ENCODE measurements at regions not wholly inside any gene's neighbourhood (a gene's known extent, or its start where the extent isn't known, plus 50 kb on each side); places are given as distances from the start of the nearest gene placed in this dataset.

DNA sequence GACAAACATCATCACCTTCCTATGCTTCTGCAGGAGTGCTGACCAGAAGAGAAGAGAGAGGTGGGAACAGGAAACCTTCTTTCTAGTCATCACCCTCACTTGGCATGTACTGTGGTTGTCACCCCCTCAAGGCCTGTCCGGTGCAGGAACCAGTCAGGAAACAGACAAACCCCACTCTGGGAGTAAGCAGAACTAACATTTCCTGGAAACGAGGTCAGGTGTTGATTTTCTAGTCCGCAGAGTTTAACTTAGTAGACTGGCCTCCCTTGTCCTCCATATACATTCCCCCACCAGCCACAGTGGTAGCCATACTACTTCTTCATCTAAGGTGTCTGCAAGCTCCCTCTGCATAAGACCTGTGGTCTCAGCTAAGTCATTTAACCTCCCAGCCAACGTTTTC is 80.7 kb upstream of the NCAM1 start:
- BruUV-seq (replicated peaks): no TSS peak
- H3K4me3 ChIP-seq (replicated peaks in 1 of 3; ENCODE audit: insufficient read depth in 1 of 3, low read depth in 2 of 3, low read length in 3 of 3): no peak overlapping the region
- intact Hi-C loops (cut with micrococcal nuclease; ENCODE audit: unreplicated experiment) (no loop called here), in situ Hi-C loops (cut with HindIII; ENCODE audit: extremely low pct_ligation_motif_present, low pct_unique_long_range_greater_than_20kb) (no loop called here)
- H3K4me2 ChIP-seq (ENCODE audit: low read depth, low read length): no peak overlapping the region
- ATAC-seq: no peak
- no peaks in the 10 kb centered on the region for H3K9me3 ChIP-seq (ENCODE audit: low read length)
- no peak for DNase-seq (ENCODE audit: low spot score)
- ChIA-PET CTCF (ENCODE audit: low intra/inter-chr PET ratio, low total read pairs) (no interaction called here), POLR2A (no interaction called here)
- no peak overlapping the region for H3K27ac ChIP-seq (ENCODE audit: extremely low read length, insufficient read depth, low read length)
- no peaks in the 10 kb centered on the region for H3K79me2 ChIP-seq (ENCODE audit: insufficient read depth, low read length)
- no peaks in the 10 kb centered on the region for H3K4me1 ChIP-seq (ENCODE audit: insufficient read depth, low read length)
- FAIRE-seq: no peak
- no peak overlapping the region for H3K9ac ChIP-seq (ENCODE audit: insufficient read depth, low read depth, low read length)
- H3K36me3 ChIP-seq (replicated peaks in 1 of 2; ENCODE audit: control insufficient read depth in 1 of 2, insufficient read depth in 2 of 2, low read length in 2 of 2): no peaks in the 10 kb centered on the region
- H3K27me3 ChIP-seq (ENCODE audit: control insufficient read depth in 1 of 2, insufficient read depth in 2 of 2, low read length in 2 of 2): peaks cover 1 to 18% of the 10 kb centered on the region in 2 experiments; a peak in 2 of 5 replicates
- no peaks in the 10 kb centered on the region for H4K20me1 ChIP-seq (ENCODE audit: insufficient read depth, low read length)
- 3% methylated on average over 4 of the region's 4 CpGs for WGBS (ENCODE audit: low lambda C conversion rate)
- H2AFZ ChIP-seq (ENCODE audit: low read length): no peak overlapping the region
- TF ChIP-seq, protein P1, sequence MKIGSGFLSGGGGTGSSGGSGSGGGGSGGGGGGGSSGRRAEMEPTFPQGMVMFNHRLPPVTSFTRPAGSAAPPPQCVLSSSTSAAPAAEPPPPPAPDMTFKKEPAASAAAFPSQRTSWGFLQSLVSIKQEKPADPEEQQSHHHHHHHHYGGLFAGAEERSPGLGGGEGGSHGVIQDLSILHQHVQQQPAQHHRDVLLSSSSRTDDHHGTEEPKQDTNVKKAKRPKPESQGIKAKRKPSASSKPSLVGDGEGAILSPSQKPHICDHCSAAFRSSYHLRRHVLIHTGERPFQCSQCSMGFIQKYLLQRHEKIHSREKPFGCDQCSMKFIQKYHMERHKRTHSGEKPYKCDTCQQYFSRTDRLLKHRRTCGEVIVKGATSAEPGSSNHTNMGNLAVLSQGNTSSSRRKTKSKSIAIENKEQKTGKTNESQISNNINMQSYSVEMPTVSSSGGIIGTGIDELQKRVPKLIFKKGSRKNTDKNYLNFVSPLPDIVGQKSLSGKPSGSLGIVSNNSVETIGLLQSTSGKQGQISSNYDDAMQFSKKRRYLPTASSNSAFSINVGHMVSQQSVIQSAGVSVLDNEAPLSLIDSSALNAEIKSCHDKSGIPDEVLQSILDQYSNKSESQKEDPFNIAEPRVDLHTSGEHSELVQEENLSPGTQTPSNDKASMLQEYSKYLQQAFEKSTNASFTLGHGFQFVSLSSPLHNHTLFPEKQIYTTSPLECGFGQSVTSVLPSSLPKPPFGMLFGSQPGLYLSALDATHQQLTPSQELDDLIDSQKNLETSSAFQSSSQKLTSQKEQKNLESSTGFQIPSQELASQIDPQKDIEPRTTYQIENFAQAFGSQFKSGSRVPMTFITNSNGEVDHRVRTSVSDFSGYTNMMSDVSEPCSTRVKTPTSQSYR (CRISPR knock-in tag; IDR thresholded peaks at IDR 0.05; ENCODE audit: borderline replicate concordance): no peak
- TF ChIP-seq, protein P2, sequence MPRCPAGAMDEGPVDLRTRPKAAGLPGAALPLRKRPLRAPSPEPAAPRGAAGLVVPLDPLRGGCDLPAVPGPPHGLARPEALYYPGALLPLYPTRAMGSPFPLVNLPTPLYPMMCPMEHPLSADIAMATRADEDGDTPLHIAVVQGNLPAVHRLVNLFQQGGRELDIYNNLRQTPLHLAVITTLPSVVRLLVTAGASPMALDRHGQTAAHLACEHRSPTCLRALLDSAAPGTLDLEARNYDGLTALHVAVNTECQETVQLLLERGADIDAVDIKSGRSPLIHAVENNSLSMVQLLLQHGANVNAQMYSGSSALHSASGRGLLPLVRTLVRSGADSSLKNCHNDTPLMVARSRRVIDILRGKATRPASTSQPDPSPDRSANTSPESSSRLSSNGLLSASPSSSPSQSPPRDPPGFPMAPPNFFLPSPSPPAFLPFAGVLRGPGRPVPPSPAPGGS (CRISPR knock-in tag; IDR thresholded peaks at IDR 0.05): no peak
- TF ChIP-seq, protein P3, sequence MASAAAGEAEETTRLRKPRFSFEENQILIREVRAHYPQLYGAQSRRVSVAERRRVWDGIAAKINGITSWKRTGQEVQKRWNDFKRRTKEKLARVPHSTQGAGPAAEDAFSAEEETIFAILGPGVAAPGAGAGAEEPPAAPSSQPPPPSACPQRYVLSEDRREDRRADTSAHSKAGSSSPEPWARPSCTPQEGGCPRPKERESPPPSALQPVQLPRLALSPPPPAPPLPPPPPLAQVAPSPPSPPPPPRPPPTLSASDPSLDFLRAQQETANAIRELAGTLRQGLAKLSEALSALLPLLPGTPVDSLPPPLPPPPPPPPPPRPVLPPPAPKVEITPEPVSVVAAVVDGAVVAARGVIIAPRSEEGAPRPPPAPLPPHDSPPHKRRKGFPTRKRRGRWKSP (CRISPR knock-in tag; IDR thresholded peaks at IDR 0.05): no peak
- no peak for TF ChIP-seq GZF1 (CRISPR knock-in tag; IDR thresholded peaks at IDR 0.05)
- no peak for TF ChIP-seq ZNF546 (CRISPR knock-in tag; conservative IDR thresholded peaks at IDR 0.05)
- TF ChIP-seq, protein P4, sequence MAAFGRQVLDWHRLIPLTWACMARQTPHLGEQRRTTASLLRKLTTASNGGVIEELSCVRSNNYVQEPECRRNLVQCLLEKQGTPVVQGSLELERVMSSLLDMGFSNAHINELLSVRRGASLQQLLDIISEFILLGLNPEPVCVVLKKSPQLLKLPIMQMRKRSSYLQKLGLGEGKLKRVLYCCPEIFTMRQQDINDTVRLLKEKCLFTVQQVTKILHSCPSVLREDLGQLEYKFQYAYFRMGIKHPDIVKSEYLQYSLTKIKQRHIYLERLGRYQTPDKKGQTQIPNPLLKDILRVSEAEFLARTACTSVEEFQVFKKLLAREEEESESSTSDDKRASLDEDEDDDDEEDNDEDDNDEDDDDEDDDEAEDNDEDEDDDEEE (CRISPR knock-in tag; IDR thresholded peaks at IDR 0.05): no peak
- TF ChIP-seq HMGA1 (CRISPR knock-in tag; conservative IDR thresholded peaks at IDR 0.05): no peak
- TF ChIP-seq, protein P5, sequence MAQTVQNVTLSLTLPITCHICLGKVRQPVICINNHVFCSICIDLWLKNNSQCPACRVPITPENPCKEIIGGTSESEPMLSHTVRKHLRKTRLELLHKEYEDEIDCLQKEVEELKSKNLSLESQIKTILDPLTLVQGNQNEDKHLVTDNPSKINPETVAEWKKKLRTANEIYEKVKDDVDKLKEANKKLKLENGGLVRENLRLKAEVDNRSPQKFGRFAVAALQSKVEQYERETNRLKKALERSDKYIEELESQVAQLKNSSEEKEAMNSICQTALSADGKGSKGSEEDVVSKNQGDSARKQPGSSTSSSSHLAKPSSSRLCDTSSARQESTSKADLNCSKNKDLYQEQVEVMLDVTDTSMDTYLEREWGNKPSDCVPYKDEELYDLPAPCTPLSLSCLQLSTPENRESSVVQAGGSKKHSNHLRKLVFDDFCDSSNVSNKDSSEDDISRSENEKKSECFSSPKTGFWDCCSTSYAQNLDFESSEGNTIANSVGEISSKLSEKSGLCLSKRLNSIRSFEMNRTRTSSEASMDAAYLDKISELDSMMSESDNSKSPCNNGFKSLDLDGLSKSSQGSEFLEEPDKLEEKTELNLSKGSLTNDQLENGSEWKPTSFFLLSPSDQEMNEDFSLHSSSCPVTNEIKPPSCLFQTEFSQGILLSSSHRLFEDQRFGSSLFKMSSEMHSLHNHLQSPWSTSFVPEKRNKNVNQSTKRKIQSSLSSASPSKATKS (CRISPR knock-in tag; IDR thresholded peaks at IDR 0.05): no peak
- TF ChIP-seq ZNF33B (CRISPR knock-in tag; IDR thresholded peaks at IDR 0.05): no peak
- no peak for TF ChIP-seq TAF15 (IDR thresholded peaks at IDR 0.05; ENCODE audit: low read depth, low read length, poor library complexity, severe bottlenecking)
- TF ChIP-seq BCL6 (CRISPR knock-in tag; IDR thresholded peaks at IDR 0.05): no peak
- TF ChIP-seq, protein P6, sequence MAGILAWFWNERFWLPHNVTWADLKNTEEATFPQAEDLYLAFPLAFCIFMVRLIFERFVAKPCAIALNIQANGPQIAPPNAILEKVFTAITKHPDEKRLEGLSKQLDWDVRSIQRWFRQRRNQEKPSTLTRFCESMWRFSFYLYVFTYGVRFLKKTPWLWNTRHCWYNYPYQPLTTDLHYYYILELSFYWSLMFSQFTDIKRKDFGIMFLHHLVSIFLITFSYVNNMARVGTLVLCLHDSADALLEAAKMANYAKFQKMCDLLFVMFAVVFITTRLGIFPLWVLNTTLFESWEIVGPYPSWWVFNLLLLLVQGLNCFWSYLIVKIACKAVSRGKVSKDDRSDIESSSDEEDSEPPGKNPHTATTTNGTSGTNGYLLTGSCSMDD (CRISPR knock-in tag; IDR thresholded peaks at IDR 0.05): no peak

Measured in HepG2 (cell line).